ENCODE measurements at regions not wholly inside any gene's neighbourhood (a gene's known extent, or its start where the extent isn't known, plus 50 kb on each side); places are given as distances from the start of the nearest gene placed in this dataset.

- Histone ChIP-seq H3K9me3 (ENCODE audit: control insufficient read depth in 5 of 5, low read length in 5 of 5) (no peaks in the 10 kb centered on the region), H3K9ac (ENCODE audit: low read length in 5 of 5) (no peak overlapping the region), H3K27me3 (ENCODE audit: control insufficient read depth in 5 of 5, insufficient read depth in 4 of 5, low read length in 5 of 5) (peaks cover 3 to 11% (median 7%) of the 10 kb centered on the region in 5 donors), H3K27ac (ENCODE audit: low read depth, low read length) (no peak overlapping the region), H3K4me1 (ENCODE audit: control insufficient read depth in 5 of 5, insufficient read depth in 5 of 5, low read length in 5 of 5) (no peaks in the 10 kb centered on the region), H3K36me3 (ENCODE audit: control insufficient read depth in 5 of 5, insufficient read depth in 5 of 5, low read length in 5 of 5) (no peaks in the 10 kb centered on the region), H3K4me3 (ENCODE audit: low read depth in 1 of 5, low read length in 5 of 5) (no peak overlapping the region)
These were observed 464.2 kb upstream of the B3GAT1 start for GRCh38 chr11:134876226-134876625.

- H3K9ac ChIP-seq (ENCODE audit: low read length in 5 of 5) = no peak overlapping the region
- H3K36me3 ChIP-seq (ENCODE audit: control insufficient read depth in 5 of 5, insufficient read depth in 5 of 5, low read length in 5 of 5) = no peaks in the 10 kb centered on the region
- peaks cover 8 to 11% (median 9%) of the 10 kb centered on the region in 5 donors for H3K27me3 ChIP-seq (ENCODE audit: control insufficient read depth in 5 of 5, insufficient read depth in 4 of 5, low read length in 5 of 5)
- no peak overlapping the region for H3K27ac ChIP-seq (ENCODE audit: low read depth, low read length)
- H3K4me3 ChIP-seq (ENCODE audit: low read depth in 1 of 5, low read length in 5 of 5) = no peak overlapping the region
- peaks cover 0 to 6% (median 0%) of the 10 kb centered on the region in 5 donors for H3K4me1 ChIP-seq (ENCODE audit: control insufficient read depth in 5 of 5, insufficient read depth in 5 of 5, low read length in 5 of 5)
- H3K9me3 ChIP-seq (ENCODE audit: control insufficient read depth in 5 of 5, low read length in 5 of 5) = no peaks in the 10 kb centered on the region
These were observed 455.1 kb upstream of the B3GAT1 start for GRCh38 chr11:134866981-134867675.

DNA sequence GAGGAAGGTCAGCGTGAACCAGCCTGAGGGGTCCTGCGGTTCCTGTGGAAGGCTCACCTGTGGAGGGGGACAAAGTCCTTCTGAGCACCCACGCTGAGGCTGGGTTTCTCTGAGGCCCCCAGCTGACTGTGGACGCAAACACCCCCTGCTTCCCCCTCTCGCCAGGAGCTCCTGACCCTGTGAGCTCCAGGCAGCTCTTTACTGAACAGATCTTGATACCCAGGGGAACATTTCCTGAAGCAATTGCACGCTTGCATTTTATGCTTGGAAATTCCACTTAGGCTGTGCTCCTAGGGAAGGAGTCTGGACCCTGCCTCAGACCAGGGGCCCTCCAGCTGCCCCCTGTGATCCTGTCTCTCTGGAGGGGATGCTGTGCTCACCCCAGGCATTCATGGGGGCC lies 454.2 kb upstream of the B3GAT1 start:
- Histone ChIP-seq H3K27ac (ENCODE audit: low read depth, low read length) (no peak overlapping the region), H3K27me3 (ENCODE audit: control insufficient read depth in 5 of 5, insufficient read depth in 4 of 5, low read length in 5 of 5) (peaks cover 8 to 11% (median 9%) of the 10 kb centered on the region in 5 donors), H3K9ac (ENCODE audit: low read length in 5 of 5) (no peak overlapping the region), H3K9me3 (ENCODE audit: control insufficient read depth in 5 of 5, low read length in 5 of 5) (no peaks in the 10 kb centered on the region), H3K36me3 (ENCODE audit: control insufficient read depth in 5 of 5, insufficient read depth in 5 of 5, low read length in 5 of 5) (no peaks in the 10 kb centered on the region), H3K4me1 (ENCODE audit: control insufficient read depth in 5 of 5, insufficient read depth in 5 of 5, low read length in 5 of 5) (peaks cover 0 to 6% (median 0%) of the 10 kb centered on the region in 5 donors), H3K4me3 (ENCODE audit: low read depth in 1 of 5, low read length in 5 of 5) (no peak overlapping the region)

- Histone ChIP-seq H3K4me1 (ENCODE audit: control insufficient read depth in 5 of 5, insufficient read depth in 5 of 5, low read length in 5 of 5) (peaks cover 0 to 6% (median 0%) of the 10 kb centered on the region in 5 donors), H3K27me3 (ENCODE audit: control insufficient read depth in 5 of 5, insufficient read depth in 4 of 5, low read length in 5 of 5) (peaks cover 8 to 11% (median 9%) of the 10 kb centered on the region in 5 donors), H3K9ac (ENCODE audit: low read length in 5 of 5) (no peak overlapping the region), H3K36me3 (ENCODE audit: control insufficient read depth in 5 of 5, insufficient read depth in 5 of 5, low read length in 5 of 5) (no peaks in the 10 kb centered on the region), H3K9me3 (ENCODE audit: control insufficient read depth in 5 of 5, low read length in 5 of 5) (no peaks in the 10 kb centered on the region), H3K27ac (ENCODE audit: low read depth, low read length) (no peak overlapping the region), H3K4me3 (ENCODE audit: low read depth in 1 of 5, low read length in 5 of 5) (no peak overlapping the region)
These were observed 452.9 kb upstream of the B3GAT1 start for GRCh38 chr11:134864968-134865305.

- Histone ChIP-seq H3K27ac (ENCODE audit: low read depth, low read length) (no peak overlapping the region), H3K27me3 (ENCODE audit: control insufficient read depth in 5 of 5, insufficient read depth in 4 of 5, low read length in 5 of 5) (peaks cover 8 to 12% (median 10%) of the 10 kb centered on the region in 5 donors), H3K4me1 (ENCODE audit: control insufficient read depth in 5 of 5, insufficient read depth in 5 of 5, low read length in 5 of 5) (peaks cover 0 to 6% (median 0%) of the 10 kb centered on the region in 5 donors)
These were observed 452.4 kb upstream of the B3GAT1 start for GRCh38 chr11:134864233-134864967.

GRCh38 chr11:134863294-134863693 lies 451.3 kb upstream of the B3GAT1 start:
- Histone ChIP-seq H3K4me1 (ENCODE audit: control insufficient read depth in 5 of 5, insufficient read depth in 5 of 5, low read length in 5 of 5) (peaks cover 0 to 1% (median 0%) of the 10 kb centered on the region in 5 donors), H3K36me3 (ENCODE audit: control insufficient read depth in 5 of 5, insufficient read depth in 5 of 5, low read length in 5 of 5) (no peaks in the 10 kb centered on the region), H3K27me3 (ENCODE audit: control insufficient read depth in 5 of 5, insufficient read depth in 4 of 5, low read length in 5 of 5) (peaks cover 8 to 13% (median 10%) of the 10 kb centered on the region in 5 donors), H3K9me3 (ENCODE audit: control insufficient read depth in 5 of 5, low read length in 5 of 5) (no peaks in the 10 kb centered on the region), H3K4me3 (ENCODE audit: low read depth in 1 of 5, low read length in 5 of 5) (no peak overlapping the region), H3K27ac (ENCODE audit: low read depth, low read length) (no peak overlapping the region), H3K9ac (ENCODE audit: low read length in 5 of 5) (no peak overlapping the region)

More at GRCh38 chr11:134864233-134864967, 452.4 kb upstream of the B3GAT1 start:
- Histone ChIP-seq H3K36me3 (ENCODE audit: control insufficient read depth in 5 of 5, insufficient read depth in 5 of 5, low read length in 5 of 5) (no peaks in the 10 kb centered on the region), H3K9ac (ENCODE audit: low read length in 5 of 5) (no peak overlapping the region), H3K9me3 (ENCODE audit: control insufficient read depth in 5 of 5, low read length in 5 of 5) (no peaks in the 10 kb centered on the region), H3K4me3 (ENCODE audit: low read depth in 1 of 5, low read length in 5 of 5) (no peak overlapping the region)

GRCh38 chr11:134862587-134863195 lies 450.6 kb upstream of the B3GAT1 start:
- no peaks in the 10 kb centered on the region for H3K36me3 ChIP-seq (ENCODE audit: control insufficient read depth in 5 of 5, insufficient read depth in 5 of 5, low read length in 5 of 5)
- H3K9ac ChIP-seq (ENCODE audit: low read length in 5 of 5) = no peak overlapping the region
- no peaks in the 10 kb centered on the region for H3K4me1 ChIP-seq (ENCODE audit: control insufficient read depth in 5 of 5, insufficient read depth in 5 of 5, low read length in 5 of 5)
- H3K27ac ChIP-seq (ENCODE audit: low read depth, low read length) = no peak overlapping the region
- H3K4me3 ChIP-seq (ENCODE audit: low read depth in 1 of 5, low read length in 5 of 5) = no peak overlapping the region
- no peaks in the 10 kb centered on the region for H3K9me3 ChIP-seq (ENCODE audit: control insufficient read depth in 5 of 5, low read length in 5 of 5)
- H3K27me3 ChIP-seq (ENCODE audit: control insufficient read depth in 5 of 5, insufficient read depth in 4 of 5, low read length in 5 of 5) = peaks cover 8 to 13% (median 10%) of the 10 kb centered on the region in 5 donors

DNA sequence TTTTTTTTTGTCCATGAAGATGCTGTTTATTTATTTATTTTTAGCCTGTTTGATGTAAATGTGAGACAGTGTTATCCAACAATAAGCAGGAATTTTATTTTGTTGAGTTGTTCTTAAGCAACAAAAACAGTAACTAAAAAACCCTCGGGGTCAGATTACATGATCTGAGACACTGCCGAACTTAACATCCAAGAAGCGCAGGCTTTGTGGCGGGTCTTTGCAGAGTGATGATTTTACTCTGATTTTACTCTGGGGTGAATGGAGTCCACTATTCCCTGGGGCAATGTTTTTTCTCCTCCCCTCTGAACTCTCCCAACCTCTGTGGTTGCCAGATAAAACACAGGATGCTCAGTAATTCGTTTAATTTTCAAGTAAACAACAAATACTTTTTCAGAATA lies 450.1 kb upstream of the B3GAT1 start:
- Histone ChIP-seq H3K36me3 (ENCODE audit: control insufficient read depth in 5 of 5, insufficient read depth in 5 of 5, low read length in 5 of 5) (no peaks in the 10 kb centered on the region), H3K9ac (ENCODE audit: low read length in 5 of 5) (no peak overlapping the region), H3K27me3 (ENCODE audit: control insufficient read depth in 5 of 5, insufficient read depth in 4 of 5, low read length in 5 of 5) (peaks cover 8 to 14% (median 9%) of the 10 kb centered on the region in 5 donors), H3K4me1 (ENCODE audit: control insufficient read depth in 5 of 5, insufficient read depth in 5 of 5, low read length in 5 of 5) (no peaks in the 10 kb centered on the region), H3K27ac (ENCODE audit: low read depth, low read length) (no peak overlapping the region), H3K9me3 (ENCODE audit: control insufficient read depth in 5 of 5, low read length in 5 of 5) (no peaks in the 10 kb centered on the region), H3K4me3 (ENCODE audit: low read depth in 1 of 5, low read length in 5 of 5) (no peak overlapping the region)

DNA sequence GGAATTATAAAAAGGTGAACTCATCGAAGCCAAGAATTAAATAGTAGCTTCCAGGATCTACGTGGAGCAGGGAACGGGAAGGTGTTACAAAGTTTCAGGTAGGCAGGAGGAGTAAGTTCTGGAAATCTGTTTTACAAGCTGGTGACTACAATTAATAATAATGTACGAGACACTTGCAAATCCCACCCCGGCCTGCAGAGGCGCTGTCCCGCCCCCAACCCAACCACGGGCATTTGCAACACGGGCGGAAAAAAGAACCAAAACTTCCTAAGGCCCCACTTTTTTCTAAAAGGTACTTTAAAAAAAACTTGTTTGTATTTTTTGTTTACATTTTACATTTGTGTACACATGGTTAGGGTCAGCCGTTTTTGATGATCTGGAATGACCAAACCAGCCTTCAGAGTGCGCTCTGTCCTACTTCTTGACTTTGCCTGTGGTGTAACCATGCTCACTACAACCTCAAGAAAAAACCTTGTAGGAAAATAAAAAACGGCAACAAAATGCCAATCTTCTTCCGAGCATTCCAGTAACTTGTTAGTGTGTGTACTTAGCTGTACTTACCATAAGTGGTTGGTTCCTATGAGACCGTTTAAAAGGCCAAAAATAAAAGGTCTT lies 449.6 kb upstream of the B3GAT1 start:
- Histone ChIP-seq H3K36me3 (ENCODE audit: control insufficient read depth in 5 of 5, insufficient read depth in 5 of 5, low read length in 5 of 5) (no peaks in the 10 kb centered on the region), H3K4me3 (ENCODE audit: low read depth in 1 of 5, low read length in 5 of 5) (no peak overlapping the region), H3K9me3 (ENCODE audit: control insufficient read depth in 5 of 5, low read length in 5 of 5) (no peaks in the 10 kb centered on the region), H3K27me3 (ENCODE audit: control insufficient read depth in 5 of 5, insufficient read depth in 4 of 5, low read length in 5 of 5) (peaks cover 8 to 14% (median 14%) of the 10 kb centered on the region in 5 donors), H3K27ac (ENCODE audit: low read depth, low read length) (no peak overlapping the region), H3K4me1 (ENCODE audit: control insufficient read depth in 5 of 5, insufficient read depth in 5 of 5, low read length in 5 of 5) (no peaks in the 10 kb centered on the region), H3K9ac (ENCODE audit: low read length in 5 of 5) (no peak overlapping the region)
